HG03175 (cell line): ENCODE measurements at regions not wholly inside any gene's neighbourhood (a gene's known extent, or its start where the extent isn't known, plus 50 kb on each side); places are given as distances from the start of the nearest gene placed in this dataset.
"Not testable (repeated sequence)": the region's sequence is repeated elsewhere in the genome, so short reads cannot be mapped to it uniquely, and the experiment has no call there.

Experiments used
- ATAC-seq: cut with Tn5 transposase; IDR thresholded peaks from one replicate; pipeline ENCODE4 v1.9.1; 2021; ENCODE audit warnings: mild to moderate bottlenecking, moderate library complexity; ENCODE audit not compliant: unreplicated experiment

DNA sequence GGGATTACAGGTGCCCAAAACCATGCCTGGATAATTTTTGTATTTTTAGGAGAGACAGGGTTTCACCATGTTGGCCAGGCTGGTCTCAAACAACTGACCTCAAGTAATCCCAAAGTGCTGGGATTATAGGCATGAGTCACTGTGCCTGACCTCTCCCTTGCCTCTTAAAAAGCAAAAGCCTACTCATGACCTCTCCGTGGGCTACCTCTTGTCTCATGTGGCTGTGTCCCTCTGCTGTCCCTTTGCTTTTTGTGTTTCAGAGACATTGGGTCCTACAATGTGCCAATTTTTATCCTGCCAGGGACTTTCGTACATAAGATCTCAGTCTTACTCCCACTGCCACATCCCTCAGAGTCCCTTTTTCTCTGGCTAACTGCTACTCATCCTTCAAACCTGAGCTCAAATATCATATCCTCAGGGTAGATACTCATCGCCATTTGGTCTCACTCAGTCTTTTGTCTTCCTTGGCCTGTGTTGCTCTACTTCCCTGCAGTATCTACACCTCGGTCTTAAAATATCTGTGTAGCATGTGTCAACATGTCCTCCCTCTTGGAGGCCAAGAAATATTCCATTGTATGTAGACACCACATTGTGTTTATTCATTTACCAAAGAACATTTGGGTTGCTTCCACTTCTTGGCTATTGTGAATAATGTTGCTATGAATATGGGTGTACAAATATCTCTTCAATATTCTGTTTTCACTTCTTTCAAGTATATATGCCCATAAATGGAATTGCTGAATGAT, 465.0 kb upstream of the KLF6 start:
- ATAC-seq: no peak

DNA sequence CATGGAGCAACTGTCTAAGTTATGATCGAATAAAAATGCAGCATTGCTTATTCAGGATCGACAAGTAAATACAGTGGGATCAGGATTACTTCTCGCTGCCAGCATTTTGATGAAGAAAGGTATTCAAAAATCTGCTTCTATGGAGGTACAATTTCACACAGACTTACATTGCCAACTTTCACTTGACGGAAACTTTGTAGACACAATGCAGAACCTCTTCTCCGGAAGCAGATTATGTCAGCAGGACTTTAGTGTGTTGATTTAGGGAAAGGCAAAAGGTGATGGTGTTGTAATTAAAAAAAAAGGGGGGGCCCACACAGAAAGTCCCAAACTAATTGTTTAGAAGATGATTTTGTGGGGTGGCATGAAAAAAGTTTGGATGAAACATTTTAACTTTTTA, 462.4 kb upstream of the KLF6 start:
- ATAC-seq: no peak

DNA sequence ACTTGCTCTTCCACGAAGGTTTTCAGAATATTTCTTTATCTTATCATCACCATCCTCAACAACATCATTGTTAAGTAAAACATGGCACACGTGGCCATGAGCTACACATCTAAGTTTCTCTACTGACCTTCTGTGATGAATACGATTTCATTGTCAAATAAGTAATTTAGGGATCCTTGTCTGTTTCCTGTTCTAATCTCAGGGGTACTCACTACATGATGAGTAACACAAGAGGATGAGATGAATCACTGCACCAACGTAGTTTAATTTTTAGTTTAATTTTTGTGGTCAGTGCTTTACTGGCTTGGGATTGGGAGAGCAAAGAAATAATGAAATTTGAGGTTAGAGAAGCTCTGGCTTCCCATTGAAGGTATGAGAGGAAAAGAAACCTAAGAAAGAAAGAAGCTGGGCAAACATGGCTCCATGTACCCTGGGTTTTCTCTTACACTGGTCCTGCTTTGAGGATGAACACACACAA, 461.9 kb upstream of the KLF6 start:
- no peak for ATAC-seq

DNA sequence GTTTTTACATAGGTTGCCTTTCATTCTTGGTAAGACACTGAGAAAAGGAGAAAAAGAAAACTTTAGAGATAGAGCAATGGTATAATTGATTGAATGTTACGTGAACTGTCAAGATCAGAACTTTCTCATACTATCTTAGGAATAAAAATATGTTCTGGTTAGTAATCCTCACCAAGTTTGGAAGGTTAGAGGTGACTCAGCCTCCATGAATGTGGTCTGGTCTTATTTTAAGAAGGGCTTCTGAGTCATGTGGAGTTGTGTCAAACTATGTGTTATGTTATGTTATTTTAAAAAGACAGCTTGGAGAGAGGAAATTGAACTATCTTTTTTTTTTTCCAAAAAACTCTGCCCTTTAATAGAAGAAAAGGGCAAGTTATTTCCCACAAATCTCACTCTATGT, 458.6 kb upstream of the KLF6 start:
- ATAC-seq: no peak

DNA sequence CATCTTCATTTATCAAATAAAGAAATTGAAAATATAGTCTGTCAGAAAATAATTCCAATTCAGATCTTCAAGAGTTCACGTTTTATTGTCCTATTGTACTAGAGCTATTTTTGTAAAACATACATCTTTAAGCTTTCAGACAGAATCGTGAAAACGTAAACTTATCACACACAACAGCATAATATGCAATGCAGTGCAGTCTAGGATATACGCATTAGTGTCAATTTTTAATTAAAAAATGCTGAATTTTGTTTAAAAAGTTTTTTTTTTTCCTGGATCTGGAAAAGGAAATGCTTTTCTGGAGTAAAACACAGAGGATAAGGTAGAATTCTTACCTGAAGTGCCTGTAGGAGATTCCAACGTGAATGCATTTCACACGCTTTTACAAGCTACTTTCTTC, 458.2 kb upstream of the KLF6 start:
- no peak for ATAC-seq

DNA sequence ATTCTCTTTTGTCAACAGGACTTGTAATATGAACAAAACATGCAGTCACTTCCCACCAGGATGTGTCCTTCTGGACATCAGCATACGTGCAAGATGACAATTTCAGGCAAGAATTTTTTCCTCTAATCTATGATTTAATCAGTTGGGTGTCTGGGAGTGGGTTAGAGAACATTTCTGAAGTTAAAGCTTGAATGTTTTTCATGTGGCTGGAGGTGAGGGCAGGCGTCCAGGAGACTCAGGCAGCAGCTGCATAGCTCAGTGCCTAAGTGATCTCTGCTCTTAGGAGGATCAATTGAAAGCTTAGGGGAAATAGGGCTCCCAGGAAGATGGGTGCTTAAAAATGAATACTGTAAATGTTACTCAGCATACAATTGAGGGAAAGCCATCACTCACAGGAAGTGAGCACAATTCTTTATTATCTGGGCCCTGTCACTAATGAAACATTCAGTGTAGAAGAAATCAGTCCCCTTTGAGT, 457.6 kb upstream of the KLF6 start:
- ATAC-seq: no peak

DNA sequence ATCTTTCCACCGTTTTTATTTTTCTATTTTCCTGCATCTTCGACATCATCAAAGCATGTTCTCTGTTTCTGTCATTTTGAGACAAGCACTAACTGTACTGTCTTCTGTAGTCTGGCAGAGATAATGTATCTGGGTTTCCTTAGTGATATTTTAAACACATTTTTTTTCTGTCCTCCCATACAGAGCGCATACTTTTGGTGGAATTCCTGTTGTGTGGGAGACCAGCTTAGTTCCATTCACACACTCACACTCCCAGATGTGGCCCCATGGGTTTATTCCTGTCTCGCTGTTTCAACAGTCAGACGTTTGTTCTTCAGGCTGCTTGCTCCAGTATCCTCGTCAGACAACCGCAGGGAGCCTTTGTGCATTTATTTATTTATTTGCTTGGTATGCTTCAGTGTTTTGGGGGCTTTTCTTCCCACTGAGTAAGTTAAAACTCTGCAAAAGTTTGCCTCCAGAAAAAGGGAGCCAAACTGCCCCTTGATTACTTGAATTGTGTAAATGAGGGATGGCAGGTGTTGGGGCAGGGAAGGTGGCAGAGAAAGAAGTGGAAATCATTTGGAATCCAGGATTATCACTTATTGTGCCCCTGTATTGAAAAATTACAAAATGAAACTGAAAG, 456.8 kb upstream of the KLF6 start:
- no peak for ATAC-seq

DNA sequence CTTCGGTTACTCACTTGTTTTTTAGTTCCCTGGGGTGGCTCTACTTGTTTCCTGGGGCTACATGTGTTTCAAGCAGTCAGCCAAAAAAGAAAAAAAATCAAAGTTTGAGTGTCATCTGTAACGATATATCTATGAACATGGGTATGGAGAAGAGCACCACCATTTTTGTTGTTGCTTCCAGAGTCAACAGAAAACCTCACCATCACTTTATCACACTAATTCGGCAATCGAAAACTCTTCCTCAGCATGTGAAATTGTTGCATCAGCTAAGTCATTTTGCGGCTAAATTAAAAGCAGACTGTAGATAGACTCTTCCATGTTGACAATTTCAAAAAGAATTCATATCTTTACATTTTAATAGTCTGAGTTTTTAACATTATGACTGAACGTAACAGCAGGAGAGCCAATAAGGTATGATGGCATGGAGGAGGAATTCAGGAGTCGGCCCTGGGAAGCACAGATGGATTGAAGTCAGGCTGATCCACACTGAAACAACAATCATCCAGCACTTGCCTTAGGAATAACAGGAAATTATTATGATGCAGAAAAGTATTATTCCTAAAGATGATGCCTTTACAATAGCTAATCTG, 455.7 kb upstream of the KLF6 start:
- ATAC-seq: no peak

DNA sequence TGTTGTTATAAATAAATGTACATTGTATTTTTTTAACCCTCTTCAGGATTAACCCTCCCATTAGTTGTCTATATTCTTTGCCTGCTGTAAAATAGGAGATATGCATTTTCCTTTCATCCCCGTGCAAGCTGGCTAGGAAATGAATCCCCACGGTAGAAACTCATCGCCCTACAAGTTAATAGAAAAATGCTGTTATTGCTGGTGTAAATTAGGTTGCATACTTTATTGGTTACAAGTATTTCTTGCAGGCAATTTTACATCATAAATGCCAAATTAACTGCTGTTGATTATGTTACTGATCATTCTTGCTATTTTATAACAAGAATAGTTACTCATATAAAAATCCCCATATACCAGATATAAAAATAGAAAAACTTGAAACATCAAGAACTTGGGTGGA, 454.2 kb upstream of the KLF6 start:
- ATAC-seq: no peak

DNA sequence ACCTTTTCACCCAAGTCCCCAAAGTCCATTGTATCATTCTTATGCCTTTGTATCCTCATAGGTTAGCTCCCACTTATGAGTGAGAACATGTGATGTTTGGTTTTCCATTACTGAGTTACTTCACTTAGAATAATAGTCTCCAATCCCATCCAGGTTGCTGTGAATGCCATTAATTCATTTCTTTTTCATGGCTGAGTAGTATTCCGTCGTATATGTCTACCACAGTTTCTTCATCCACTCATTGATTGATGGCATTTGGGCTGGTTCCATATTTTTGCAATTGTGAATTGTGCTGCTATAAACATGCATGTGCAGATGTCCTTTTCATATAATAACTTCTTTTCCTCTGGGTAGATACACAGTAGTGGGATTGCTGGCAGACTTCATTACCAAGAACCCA, 451.9 kb upstream of the KLF6 start:
- ATAC-seq: not testable (repeated sequence)

DNA sequence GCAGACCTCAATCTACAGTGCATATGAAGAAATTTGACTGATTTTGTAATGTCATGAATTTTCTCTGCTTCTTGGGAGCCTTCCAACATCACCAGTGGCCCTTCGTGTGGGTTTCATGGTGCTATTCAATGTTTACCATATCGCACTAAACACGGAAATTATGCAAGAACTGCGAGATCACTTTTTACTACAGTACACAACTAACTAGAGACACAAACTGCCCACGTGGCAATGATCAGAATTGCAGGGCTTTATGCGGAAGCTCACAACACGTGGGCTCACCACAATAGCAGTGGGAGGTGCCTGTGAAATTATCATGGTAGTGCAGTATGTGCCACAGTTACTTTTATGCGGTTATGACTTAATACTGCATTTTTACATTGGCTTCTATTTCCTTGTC, 449.7 kb upstream of the KLF6 start:
- ATAC-seq: no peak

DNA sequence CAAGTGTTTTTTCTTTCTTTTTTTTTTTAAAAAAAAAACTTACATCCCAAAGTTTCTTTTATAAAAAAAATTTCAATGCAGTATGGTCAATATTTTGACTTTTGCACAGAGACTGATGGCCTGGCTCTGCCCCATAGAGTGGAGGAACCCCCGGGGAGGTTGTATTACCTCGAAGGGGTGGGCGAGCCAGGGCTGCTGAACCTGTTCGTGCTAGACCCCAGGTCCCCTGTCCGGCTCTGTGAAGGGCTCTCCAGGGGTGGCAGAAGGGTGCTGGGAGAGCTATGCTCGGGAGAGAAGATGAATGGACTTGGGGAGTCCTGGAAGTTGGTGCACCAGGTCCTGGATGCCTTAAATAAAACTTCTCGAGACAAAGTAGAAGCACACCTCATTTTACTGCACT, 446.4 kb upstream of the KLF6 start:
- ATAC-seq: no peak

DNA sequence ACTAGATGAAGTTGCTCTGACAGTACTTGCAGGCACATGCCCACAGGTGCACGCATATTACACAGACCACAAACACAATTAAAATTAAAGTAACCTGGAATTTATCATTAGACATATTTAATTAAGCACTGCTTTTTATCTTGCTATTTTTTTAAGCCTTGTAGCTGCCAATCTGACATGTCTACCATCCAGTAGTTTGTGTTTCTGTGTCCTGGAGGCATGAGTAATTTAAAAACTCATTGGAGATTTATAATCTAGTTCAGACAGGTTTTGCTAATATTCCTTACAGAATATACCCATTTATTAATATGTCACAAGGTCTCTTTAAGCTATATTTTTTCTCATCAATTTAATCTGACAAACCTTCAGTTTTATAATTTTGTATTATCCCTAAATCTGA, 445.0 kb upstream of the KLF6 start:
- no peak for ATAC-seq

DNA sequence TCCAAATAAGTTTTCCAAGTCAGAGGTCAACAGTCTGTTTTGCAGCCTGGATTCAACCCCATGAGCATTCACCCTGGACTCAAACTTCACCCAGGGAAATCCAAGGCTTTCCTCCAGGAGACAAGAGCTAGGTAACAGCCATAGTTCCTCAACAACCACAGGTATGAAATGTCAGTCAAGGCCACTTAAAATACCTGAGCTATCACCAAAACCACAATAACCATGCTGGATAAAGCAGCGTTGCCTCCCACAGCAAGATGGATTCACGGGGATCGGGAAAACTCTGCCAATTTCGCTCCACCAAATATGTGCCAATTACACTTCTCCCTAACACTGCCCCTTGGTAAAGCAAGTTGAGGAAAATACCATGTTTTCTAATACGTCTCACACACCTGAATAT, 444.1 kb upstream of the KLF6 start:
- ATAC-seq: no peak

DNA sequence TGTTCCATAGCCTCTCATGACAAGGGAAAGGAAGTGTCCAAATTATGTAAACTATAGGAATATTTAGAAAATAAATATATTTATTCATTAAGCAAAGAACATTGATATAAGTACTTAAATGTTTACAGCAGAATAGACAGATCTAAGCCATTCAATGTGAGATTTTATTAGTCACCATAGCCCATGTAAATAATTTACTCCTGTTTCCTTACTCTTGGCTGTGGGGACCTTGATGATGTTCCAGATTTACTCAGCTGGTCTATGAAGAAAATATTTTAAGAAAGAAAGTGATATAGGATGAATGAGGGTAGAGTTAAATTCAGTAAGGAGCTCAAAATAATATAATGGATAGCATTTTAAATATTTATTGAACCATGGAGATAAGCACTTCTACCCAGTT, 442.6 kb upstream of the KLF6 start:
- no peak for ATAC-seq

DNA sequence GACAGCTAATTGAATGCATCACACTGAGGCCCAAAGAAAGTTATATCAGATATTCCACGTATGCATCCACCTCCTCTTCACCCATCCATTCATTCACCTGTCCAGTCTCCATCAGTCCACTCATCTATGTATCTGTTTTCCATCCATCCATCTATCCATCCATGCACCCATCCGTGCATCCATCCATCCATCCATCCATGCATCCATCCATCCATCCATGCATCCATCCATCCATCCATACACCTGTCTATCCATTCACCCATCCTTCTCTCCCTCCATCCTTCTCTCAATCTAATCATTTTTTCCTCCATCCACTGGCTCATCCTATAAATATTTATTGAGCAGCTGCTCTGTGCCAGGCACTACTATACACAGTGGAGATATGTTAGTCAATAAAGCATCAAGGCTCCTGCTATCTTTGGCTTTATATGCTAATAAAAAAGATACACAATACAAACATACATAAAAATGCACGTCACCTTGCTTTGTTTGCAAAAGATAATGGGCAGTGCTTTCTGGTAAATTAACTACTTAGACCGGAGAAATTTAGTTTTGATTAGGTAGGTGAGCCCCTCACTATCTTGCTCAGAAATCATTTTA, 442.0 kb upstream of the KLF6 start:
- ATAC-seq: no peak

DNA sequence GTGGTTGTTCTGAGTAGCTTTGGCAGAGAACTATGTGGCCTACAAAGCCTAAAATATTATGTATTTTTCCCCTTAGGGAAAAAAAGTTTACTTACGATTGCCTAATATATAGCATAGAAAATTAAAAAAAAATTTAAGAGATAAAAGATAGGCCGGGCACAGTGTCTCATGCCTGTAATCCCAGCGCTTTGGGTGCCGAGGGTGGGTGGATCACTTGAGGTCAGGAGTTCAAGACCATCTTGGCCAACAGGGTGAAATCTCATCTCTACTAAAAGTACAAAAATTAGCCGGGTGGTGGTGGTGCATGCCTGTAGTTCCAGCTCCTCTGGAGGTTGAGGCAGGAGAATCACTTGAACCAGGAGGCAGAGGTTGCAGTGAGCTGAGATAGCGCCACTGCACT, 439.2 kb upstream of the KLF6 start:
- ATAC-seq: no peak

DNA sequence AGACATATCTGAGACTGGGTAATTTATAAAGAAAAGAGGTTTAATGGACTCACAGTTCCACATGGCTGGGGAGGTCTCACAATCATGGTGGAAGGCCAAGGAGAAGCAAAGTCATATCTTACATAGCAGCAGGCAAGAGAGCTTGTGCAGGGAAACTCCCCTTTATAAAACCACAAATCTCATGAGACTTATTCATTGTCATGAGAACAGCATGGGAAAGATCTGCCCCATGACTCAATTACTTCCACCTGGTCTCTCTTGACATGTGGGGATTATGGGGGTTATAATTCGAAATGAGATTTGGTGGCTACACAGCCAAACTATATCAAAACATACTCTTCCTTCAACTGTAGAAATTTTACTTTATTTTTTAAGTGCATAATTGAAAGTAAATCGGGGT, 436.3 kb upstream of the KLF6 start:
- not testable (repeated sequence) for ATAC-seq

DNA sequence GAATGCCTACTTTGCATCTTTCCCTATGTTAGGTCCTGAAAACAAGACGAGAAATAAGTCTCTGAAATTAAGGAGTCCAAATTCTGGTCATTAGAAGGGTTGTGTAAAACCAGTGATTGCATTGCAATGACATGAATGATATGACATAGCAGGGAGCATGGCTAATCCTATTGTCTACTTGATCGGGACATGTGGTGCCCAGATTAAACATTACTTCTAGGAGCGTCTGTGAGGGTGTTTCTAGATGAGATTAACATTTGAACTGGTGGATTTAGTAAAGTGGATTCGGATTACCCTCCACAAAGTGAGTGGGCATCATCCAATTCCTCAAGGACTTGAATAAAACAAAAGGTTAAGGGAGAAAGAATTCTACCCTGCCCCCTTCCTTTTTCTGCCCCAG, 434.9 kb upstream of the KLF6 start:
- ATAC-seq: no peak

DNA sequence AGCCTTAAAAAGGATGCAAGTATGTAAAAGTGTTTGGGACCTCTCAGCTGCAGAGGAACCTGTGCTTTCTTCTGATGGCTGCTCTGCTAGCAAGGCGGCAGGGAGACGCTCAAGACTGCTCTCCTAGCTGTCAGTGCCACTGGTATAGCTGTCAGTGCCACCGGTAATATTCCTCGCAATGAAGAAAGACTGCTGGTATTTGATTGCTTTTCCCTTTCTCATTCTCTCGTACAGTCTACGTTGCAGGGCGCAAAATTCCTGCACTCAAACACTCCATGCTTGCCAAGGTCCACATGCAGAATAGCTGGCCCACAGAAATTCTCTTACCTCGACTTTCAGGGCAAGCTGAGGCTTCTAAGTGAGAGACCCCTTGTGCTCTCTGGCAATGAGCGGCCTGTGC, 432.6 kb upstream of the KLF6 start:
- no peak for ATAC-seq

DNA sequence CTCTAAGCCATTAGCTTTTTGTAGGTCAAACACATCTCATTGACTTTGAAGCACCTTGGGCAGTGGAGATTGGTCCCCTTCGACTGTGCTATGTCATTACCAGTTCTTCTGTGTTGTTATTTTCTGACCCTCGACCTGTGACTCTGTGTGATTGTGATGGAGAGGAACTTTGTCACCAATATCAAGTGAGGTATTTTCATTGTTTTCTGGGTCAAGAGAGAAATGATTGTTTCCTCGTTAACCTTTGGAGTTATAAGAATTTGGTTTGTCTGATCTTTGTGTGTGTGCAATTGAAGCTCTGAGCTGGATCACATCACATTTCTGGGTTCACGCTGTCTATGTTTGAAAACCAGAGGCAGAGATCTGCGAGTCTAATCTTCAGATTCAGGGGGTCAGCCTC, 432.2 kb upstream of the KLF6 start:
- no peak for ATAC-seq

DNA sequence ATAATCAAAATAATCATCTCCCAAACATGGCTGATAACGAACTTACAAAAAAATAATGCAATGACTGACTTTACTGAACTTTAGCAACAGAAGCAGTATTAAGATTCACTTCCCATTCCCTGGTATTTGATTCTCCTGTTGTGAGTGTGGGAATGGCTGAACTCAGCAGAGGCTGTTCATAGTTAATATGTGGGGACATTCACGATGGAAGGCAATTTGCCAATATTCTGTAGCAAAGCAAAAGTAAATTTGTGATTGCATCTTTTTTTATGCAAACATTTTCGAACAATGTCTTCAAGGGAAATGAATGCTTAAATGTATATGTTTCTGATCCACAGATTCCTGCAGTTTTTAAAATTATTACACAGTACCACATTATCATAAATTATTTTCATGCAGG, 431.7 kb upstream of the KLF6 start:
- ATAC-seq: no peak
